BJ (cell line): ENCODE measurements at regions not wholly inside any gene's neighbourhood (a gene's known extent, or its start where the extent isn't known, plus 50 kb on each side); places are given as distances from the start of the nearest gene placed in this dataset.
"Not testable (repeated sequence)": the region's sequence is repeated elsewhere in the genome, so short reads cannot be mapped to it uniquely, and the experiment has no call there.

ENCODE experiments used
- CTCF ChIA-PET: fragments of 350-600 bp; formaldehyde crosslinking; extraction: SDS; loops from one replicate; lab custom pipeline; 2021; ENCODE audit warnings: antibody characterized with exemption, inconsistent platforms; lab: Yijun Ruan, JAX
- POLR2A ChIA-PET: fragments of 300-600 bp; sonication (Branson Sonifier 250); formaldehyde crosslinking; extraction: SDS; loops from one replicate; lab custom pipeline; 2021; ENCODE audit warnings: antibody characterized with exemption; lab: Charles Lee
- DNase-seq: peaks from one replicate; pipeline ENCODE4 v3.0.0-alpha.2; 2011; ENCODE audit warnings: low read depth
- H3K27me3 ChIP-seq: 2 replicates; pipeline ENCODE4 v1.6.0; 2011; ENCODE audit warnings: low read length; ENCODE audit not compliant: control insufficient read depth, insufficient read depth
- H3K36me3 ChIP-seq: 2 replicates; pipeline ENCODE4 v1.5.1; 2011; ENCODE audit warnings: low read length; ENCODE audit not compliant: control insufficient read depth, insufficient read depth
- H3K4me3 ChIP-seq: 2 replicates; pipeline ENCODE4 v1.5.1; 2011; ENCODE audit warnings: low read depth, mild to moderate bottlenecking, control low read depth, low read length
- TF ChIP-seq, protein P1 (sequence below): IDR thresholded peaks from 2 replicates; pipeline ENCODE4 v1.5.1; 2011; ENCODE audit warnings: low read depth, mild to moderate bottlenecking, control low read depth, inconsistent platforms, low read length, moderate library complexity; ENCODE audit not compliant: insufficient read depth

DNA sequence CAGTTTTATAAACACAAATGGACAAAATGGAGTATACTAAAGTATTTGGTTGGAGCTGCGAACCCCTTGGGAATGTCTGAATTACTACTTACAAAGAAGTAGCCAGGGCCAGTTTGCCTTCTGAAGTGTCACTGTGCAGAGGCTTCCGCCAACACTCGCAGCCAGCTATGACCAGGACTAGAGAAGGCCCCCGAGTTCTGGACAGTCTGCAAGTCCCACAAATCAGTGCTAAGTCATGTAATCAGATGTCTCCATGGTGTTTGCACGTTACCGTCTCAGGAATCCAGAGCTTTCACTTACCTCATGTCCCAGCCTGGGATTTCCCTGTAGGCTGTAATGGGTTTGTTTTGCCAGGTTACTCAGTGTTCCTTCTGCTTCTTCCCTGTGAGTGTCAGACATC lies 106.6 kb upstream of the SPAG17 start:
- Histone ChIP-seq H3K27me3 (no peaks in the 10 kb centered on the region), H3K4me3 (no peak overlapping the region), H3K36me3 (no peaks in the 10 kb centered on the region)
- ChIA-PET POLR2A (no interaction called here), CTCF (no interaction called here)
- TF ChIP-seq, protein P1, sequence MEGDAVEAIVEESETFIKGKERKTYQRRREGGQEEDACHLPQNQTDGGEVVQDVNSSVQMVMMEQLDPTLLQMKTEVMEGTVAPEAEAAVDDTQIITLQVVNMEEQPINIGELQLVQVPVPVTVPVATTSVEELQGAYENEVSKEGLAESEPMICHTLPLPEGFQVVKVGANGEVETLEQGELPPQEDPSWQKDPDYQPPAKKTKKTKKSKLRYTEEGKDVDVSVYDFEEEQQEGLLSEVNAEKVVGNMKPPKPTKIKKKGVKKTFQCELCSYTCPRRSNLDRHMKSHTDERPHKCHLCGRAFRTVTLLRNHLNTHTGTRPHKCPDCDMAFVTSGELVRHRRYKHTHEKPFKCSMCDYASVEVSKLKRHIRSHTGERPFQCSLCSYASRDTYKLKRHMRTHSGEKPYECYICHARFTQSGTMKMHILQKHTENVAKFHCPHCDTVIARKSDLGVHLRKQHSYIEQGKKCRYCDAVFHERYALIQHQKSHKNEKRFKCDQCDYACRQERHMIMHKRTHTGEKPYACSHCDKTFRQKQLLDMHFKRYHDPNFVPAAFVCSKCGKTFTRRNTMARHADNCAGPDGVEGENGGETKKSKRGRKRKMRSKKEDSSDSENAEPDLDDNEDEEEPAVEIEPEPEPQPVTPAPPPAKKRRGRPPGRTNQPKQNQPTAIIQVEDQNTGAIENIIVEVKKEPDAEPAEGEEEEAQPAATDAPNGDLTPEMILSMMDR = no peak
- no peak for DNase-seq

DNA sequence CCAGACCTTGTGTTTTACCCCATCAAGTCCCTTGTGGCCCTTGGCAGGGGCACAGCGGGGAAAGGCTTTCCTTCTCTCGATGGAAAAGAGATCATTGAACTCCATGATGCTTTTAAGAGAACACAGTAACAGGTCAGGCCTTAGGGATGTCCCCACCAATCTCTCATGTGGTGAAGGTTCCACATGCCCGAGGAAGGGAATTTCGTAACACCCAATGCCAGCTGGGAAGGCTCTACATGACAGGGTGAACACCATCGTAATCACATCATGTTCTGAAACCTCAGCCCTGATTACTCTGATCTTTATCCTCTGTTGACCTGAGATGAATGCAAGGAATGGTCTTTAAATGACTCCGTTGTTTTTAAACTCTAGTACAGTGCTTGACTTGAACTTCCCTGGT lies 105.5 kb upstream of the SPAG17 start:
- Histone ChIP-seq H3K36me3 (no peaks in the 10 kb centered on the region), H3K4me3 (no peak overlapping the region), H3K27me3 (no peaks in the 10 kb centered on the region)
- CTCF ChIA-PET = no interaction called here
- no peak for DNase-seq
- POLR2A ChIA-PET = no interaction called here
- TF ChIP-seq, protein P1 = no peak

DNA sequence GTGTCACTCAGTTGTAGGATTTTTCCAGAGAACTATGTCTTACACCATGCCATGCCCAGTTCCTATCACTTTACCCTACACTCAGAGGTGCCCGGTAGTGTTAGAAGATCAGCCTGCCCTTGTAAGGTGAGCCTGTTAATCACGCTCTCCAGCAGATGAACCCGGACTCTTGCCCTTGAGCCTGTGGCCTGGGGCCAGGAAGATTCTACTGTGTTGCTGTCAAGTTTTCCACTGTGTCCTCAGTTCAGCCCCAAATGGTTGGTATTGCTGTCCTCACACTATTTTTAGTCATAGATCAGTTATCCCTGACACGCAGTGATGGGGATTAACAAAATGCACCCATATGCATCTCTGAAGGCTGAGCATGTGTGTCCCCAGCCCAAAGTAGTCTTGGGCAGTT lies 105.0 kb upstream of the SPAG17 start:
- Histone ChIP-seq H3K4me3 (no peak overlapping the region), H3K36me3 (no peaks in the 10 kb centered on the region), H3K27me3 (no peaks in the 10 kb centered on the region)
- TF ChIP-seq, protein P1 = no peak
- ChIA-PET POLR2A (no interaction called here), CTCF (no interaction called here)
- DNase-seq = no peak

DNA sequence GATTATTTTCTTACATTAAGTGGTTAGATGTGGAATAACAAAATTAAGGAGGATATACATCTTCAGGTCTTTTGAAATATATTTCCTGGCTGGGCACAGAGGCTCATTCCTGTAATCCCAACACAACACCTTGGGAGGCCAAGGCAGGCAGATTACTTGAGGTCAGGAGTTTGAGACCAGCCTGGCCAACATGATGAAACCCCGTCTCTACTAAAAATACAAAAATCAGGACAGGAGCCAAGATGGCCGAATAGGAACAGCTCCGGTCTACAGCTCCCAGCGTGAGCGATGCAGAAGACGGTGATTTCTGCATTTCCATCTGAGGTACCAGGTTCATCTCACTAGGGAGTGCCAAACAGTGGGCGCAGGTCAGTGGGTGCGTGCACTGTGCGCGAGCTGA lies 95.6 kb upstream of the SPAG17 start:
- DNase-seq, POLR2A ChIA-PET, CTCF ChIA-PET, H3K27me3 ChIP-seq, H3K36me3 ChIP-seq, H3K4me3 ChIP-seq: not testable (repeated sequence)

DNA sequence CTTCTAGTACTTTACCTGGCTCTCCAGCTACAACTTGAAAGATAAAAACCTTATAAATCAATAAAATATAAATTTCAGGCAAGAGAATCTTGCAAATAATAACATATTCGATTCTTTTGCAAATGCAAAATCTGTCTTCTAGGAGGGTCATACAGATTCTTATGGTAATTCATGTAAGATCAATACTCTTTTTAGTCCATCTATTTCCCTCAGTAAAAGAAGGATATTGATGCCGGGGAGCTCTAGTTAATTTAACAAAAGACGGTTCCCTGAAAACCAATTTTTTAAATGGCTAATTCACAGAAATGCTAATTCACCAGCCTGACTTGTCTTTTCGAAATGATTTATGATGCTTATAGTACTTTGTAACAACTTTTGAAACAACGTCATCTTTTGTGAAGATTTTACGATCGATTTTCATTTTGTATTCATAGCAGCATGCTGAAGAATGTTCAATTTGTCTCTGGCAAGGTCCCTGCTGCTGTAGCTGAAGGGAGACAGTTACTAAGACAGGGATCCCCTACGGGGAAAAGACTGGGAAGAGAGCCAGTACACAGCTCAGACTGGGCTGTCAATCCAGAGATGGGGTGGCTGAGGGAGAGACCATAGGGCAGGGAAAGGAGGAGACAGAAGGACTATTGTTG lies 90.6 kb upstream of the SPAG17 start:
- CTCF ChIA-PET = no interaction called here

More for the DNA sequence above, 90.6 kb upstream of the SPAG17 start:
- DNase-seq = no peak
- H3K36me3 ChIP-seq = no peaks in the 10 kb centered on the region
- H3K4me3 ChIP-seq = no peak overlapping the region
- POLR2A ChIA-PET = no interaction called here
- TF ChIP-seq, protein P1 = no peak
- no peaks in the 10 kb centered on the region for H3K27me3 ChIP-seq
